Caco-2 (cell line): ENCODE measurements at regions not wholly inside any gene's neighbourhood (a gene's known extent, or its start where the extent isn't known, plus 50 kb on each side); places are given as distances from the start of the nearest gene placed in this dataset.

Experiments
- BruUV-seq: library from RNA; stranded (reverse); fragments of 400-500 nt; replicated peaks from 2 replicates; lab custom pipeline; 2021; lab: Mats Ljungman, UMichigan
- CTCF ChIA-PET: fragments of 300-600 bp; sonication (Branson Sonifier 250); formaldehyde crosslinking; loops from one replicate; lab custom pipeline; 2022; ENCODE audit warnings: antibody characterized with exemption; lab: Charles Lee
- POLR2A ChIA-PET: fragments of 300-600 bp; sonication (Branson Sonifier 250); formaldehyde crosslinking; loops from one replicate; lab custom pipeline; 2022; ENCODE audit warnings: antibody characterized with exemption; lab: Charles Lee
- DNase-seq, 2 experiments: peaks; one replicate each; pipeline versions ENCODE4 v3.0.0 to v3.0.0-alpha.2; 2020 to 2022
- H3K27me3 ChIP-seq: replicated peaks from 2 replicates; pipeline ENCODE4 v1.6.0; 2011; ENCODE audit warnings: low read length; ENCODE audit not compliant: control insufficient read depth, insufficient read depth
- H3K36me3 ChIP-seq: 2 replicates; pipeline ENCODE4 v1.5.1; 2011; ENCODE audit warnings: low read length; ENCODE audit not compliant: control insufficient read depth, insufficient read depth
- H3K4me1 ChIP-seq: fragments of 250-450 bp; sonication (Bioruptor Pico); 2 replicates; pipeline ENCODE4 v1.5.1; 2020; ENCODE audit warnings: mild to moderate bottlenecking
- H3K4me3 ChIP-seq: 2 replicates; pipeline ENCODE4 v1.5.1; 2011; ENCODE audit warnings: low read depth, mild to moderate bottlenecking, control low read depth, low read length
- H3K9me3 ChIP-seq: fragments of 250-450 bp; sonication (Bioruptor Pico); 2 replicates; pipeline ENCODE4 v1.5.1; 2020; ENCODE audit warnings: mild to moderate bottlenecking, moderate library complexity
- H3K27ac Mint-ChIP-seq: one replicate; pipeline ENCODE4 v1.8.0; 2022; ENCODE audit warnings: mixed read lengths; ENCODE audit not compliant: unreplicated experiment
- H3K27me3 Mint-ChIP-seq: one replicate; pipeline ENCODE4 v1.8.0; 2022; ENCODE audit warnings: mixed read lengths; ENCODE audit not compliant: insufficient read depth, unreplicated experiment
- H3K36me3 Mint-ChIP-seq: one replicate; pipeline ENCODE4 v1.8.0; 2022; ENCODE audit warnings: mild to moderate bottlenecking, mixed read lengths; ENCODE audit not compliant: insufficient read depth, unreplicated experiment
- H3K4me1 Mint-ChIP-seq: one replicate; pipeline ENCODE4 v1.8.0; 2022; ENCODE audit warnings: low read depth, mixed read lengths; ENCODE audit not compliant: unreplicated experiment
- H3K4me3 Mint-ChIP-seq: one replicate; pipeline ENCODE4 v1.8.0; 2022; ENCODE audit warnings: mild to moderate bottlenecking, moderate library complexity, mixed read lengths; ENCODE audit not compliant: unreplicated experiment
- H3K9me3 Mint-ChIP-seq: one replicate; pipeline ENCODE4 v1.8.0; 2022; ENCODE audit warnings: mixed read lengths; ENCODE audit not compliant: unreplicated experiment
- CTCF ChIP-seq, 2 experiments: fragments of 200-600 bp in 1 of 2; IDR thresholded peaks; 1 replicate in 1 of 2; 2 replicates in 1 of 2; pipeline versions ENCODE4 v1.5.1 to v1.8.0; 2011 to 2022; ENCODE audit warnings: antibody characterized with exemption in 1 of 2, control low read depth in 1 of 2, inconsistent platforms in 1 of 2, low read depth in 1 of 2, low read length in 1 of 2, mild to moderate bottlenecking in 1 of 2, moderate library complexity in 1 of 2; ENCODE audit not compliant: insufficient read depth in 1 of 2, severe bottlenecking in 1 of 2, unreplicated experiment in 1 of 2
- intact Hi-C: fragments of 100-400 bp; cut with micrococcal nuclease; formaldehyde crosslinking; loops from one replicate; pipeline ENCODE4 v1.10.0; 2022; ENCODE audit not compliant: unreplicated experiment

- Histone ChIP-seq H3K36me3 (no peaks in the 10 kb centered on the region), H3K4me3 (no peak overlapping the region), H3K9me3 (0 out of 2 replicates have a peak, but pooled peaks cover 12% of the 10 kb centered on the region), H3K4me1 (no peaks in the 10 kb centered on the region), H3K27me3 (no peaks in the 10 kb centered on the region)
- H3K27me3 Mint-ChIP-seq, result no peaks in the 10 kb centered on the region
- H3K36me3 Mint-ChIP-seq, result no peaks in the 10 kb centered on the region
- intact Hi-C loops, result loop anchor here (10.0 kb wide), 1 partner anchor 90 kb away; no protein-coding TSS in a partner anchor
- H3K4me1 Mint-ChIP-seq, result no peaks in the 10 kb centered on the region
- ChIA-PET POLR2A (no interaction called here), CTCF (no interaction called here)
- no peak for TF ChIP-seq CTCF (IDR thresholded peaks at IDR 0.05; ENCODE audit: insufficient read depth in 1 of 2, low read depth in 1 of 2, low read length in 1 of 2, severe bottlenecking in 1 of 2, unreplicated experiment in 1 of 2)
- H3K4me3 Mint-ChIP-seq, result no peak overlapping the region
- no TSS peak for BruUV-seq
- H3K9me3 Mint-ChIP-seq, result peaks cover 9% of the 10 kb centered on the region
- no peak overlapping the region for H3K27ac Mint-ChIP-seq
- DNase-seq, result no peak
Measured at GRCh38 chr11:38315151-38315550, 1717.1 kb upstream of the RAG2 start.

DNA sequence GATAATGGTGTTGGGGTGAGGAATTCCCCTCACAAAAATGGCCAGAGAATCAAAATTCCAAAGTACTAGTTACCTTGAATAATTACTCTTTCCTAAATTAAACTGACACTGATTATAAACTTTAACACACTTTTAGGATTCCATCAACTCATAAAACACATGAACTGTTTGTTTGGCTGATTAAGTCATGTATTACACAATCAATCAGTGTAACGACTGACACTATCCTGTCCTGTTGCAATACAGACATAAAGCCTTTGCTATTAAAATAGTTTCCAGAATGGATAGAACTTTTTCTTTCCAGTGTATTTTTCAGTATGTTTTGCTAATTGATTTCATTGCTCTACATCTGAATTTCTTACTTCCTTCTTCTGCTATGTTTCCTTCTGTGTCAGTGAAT is 1709.4 kb upstream of the RAG2 start:
- intact Hi-C loops, result no loop called here
- Mint-ChIP-seq H3K27ac (no peak overlapping the region), H3K9me3 (no peaks in the 10 kb centered on the region), H3K4me1 (no peaks in the 10 kb centered on the region), H3K36me3 (no peaks in the 10 kb centered on the region), H3K4me3 (no peak overlapping the region), H3K27me3 (no peaks in the 10 kb centered on the region)
- ChIA-PET POLR2A (no interaction called here), CTCF (no interaction called here)
- no peak for TF ChIP-seq CTCF (IDR thresholded peaks at IDR 0.05; ENCODE audit: insufficient read depth in 1 of 2, low read depth in 1 of 2, low read length in 1 of 2, severe bottlenecking in 1 of 2, unreplicated experiment in 1 of 2)
- Histone ChIP-seq H3K4me1 (no peaks in the 10 kb centered on the region), H3K4me3 (no peak overlapping the region), H3K36me3 (no peaks in the 10 kb centered on the region), H3K9me3 (no peaks in the 10 kb centered on the region), H3K27me3 (no peaks in the 10 kb centered on the region)
- no TSS peak for BruUV-seq
- DNase-seq, result no peak

GRCh38 chr11:38305682-38306081 is 1707.6 kb upstream of the RAG2 start:
- H3K4me1 ChIP-seq, result no peaks in the 10 kb centered on the region
- intact Hi-C loops, result no loop called here
- Mint-ChIP-seq H3K4me3 (no peak overlapping the region), H3K9me3 (no peaks in the 10 kb centered on the region), H3K27me3 (no peaks in the 10 kb centered on the region), H3K36me3 (no peaks in the 10 kb centered on the region), H3K4me1 (no peaks in the 10 kb centered on the region), H3K27ac (no peak overlapping the region)
- no peak for DNase-seq
- TF ChIP-seq CTCF (IDR thresholded peaks at IDR 0.05; ENCODE audit: insufficient read depth in 1 of 2, low read depth in 1 of 2, low read length in 1 of 2, severe bottlenecking in 1 of 2, unreplicated experiment in 1 of 2), result no peak
- no peaks in the 10 kb centered on the region for H3K9me3 ChIP-seq
- no peaks in the 10 kb centered on the region for H3K27me3 ChIP-seq
- BruUV-seq, result no TSS peak
- ChIA-PET POLR2A (no interaction called here), CTCF (no interaction called here)
- H3K4me3 ChIP-seq, result no peak overlapping the region
- no peaks in the 10 kb centered on the region for H3K36me3 ChIP-seq
